PC-3 (cell line): ENCODE measurements at regions not wholly inside any gene's neighbourhood (a gene's known extent, or its start where the extent isn't known, plus 50 kb on each side); places are given as distances from the start of the nearest gene placed in this dataset.

ENCODE experiments used
- CTCF ChIP-seq: fragments of 300-600 bp; sonication (generic); conservative IDR thresholded peaks from 2 replicates; pipeline ENCODE4 v1.5.1; 2017; ENCODE audit warnings: antibody characterized with exemption, low read depth, mild to moderate bottlenecking, low read length
- EZH2phosphoT487 ChIP-seq: fragments of 300-600 bp; sonication (generic); IDR thresholded peaks from 2 replicates; pipeline ENCODE4 v1.6.1; 2018; ENCODE audit warnings: mild to moderate bottlenecking, antibody characterized with exemption, low read length, borderline replicate concordance

GRCh38 chr2:16406496-16407289, 258.9 kb downstream of the CYRIA start:
- TF ChIP-seq CTCF: no peak
- no peak for TF ChIP-seq EZH2phosphoT487
